A549 (cell line): ENCODE measurements at regions not wholly inside any gene's neighbourhood (a gene's known extent, or its start where the extent isn't known, plus 50 kb on each side); places are given as distances from the start of the nearest gene placed in this dataset.

Experiments
- ATAC-seq, 2 experiments: fragments of 200-7000 bp in 1 of 2; fragments of >200 bp in 1 of 2; cut with Nextera tagmentation in 1 of 2; cut with Tn5 transposase in 1 of 2; 3 replicates each; pipeline versions ENCODE4 v1.8.0 to v1.9.1; 2018 to 2020; ENCODE audit warnings: mild to moderate bottlenecking in 1 of 2, moderate library complexity in 1 of 2
- CTCF ChIA-PET: fragments of 300-600 bp; sonication (Branson Sonifier 250); formaldehyde crosslinking; extraction: SDS; loops from one replicate; lab custom pipeline; 2021; ENCODE audit warnings: antibody characterized with exemption, inconsistent platforms; lab: Yijun Ruan, JAX
- POLR2A ChIA-PET: fragments of 350-600 bp; formaldehyde crosslinking; extraction: SDS; loops from one replicate; lab custom pipeline; 2021; ENCODE audit warnings: antibody characterized with exemption, inconsistent platforms; lab: Yijun Ruan, JAX
- DNase-seq, 2 experiments: peaks; one replicate each; pipeline versions ENCODE4 v3.0.0 to v3.0.0-alpha.2; 2011 to 2016; ENCODE audit warnings: low read depth in 1 of 2, low spot score in 1 of 2
- FAIRE-seq: peaks from 2 replicates; lab custom pipeline; 2011; peaks lifted over from hg19 to GRCh38; lab: Jason Lieb, UNC
- H3K27ac ChIP-seq, 2 experiments: fragments of >200 bp; sonication (Bioruptor Twin); formaldehyde crosslinking; 3 replicates each; pipeline ENCODE4 v1.5.1; 2016 to 2017
- H3K4me1 ChIP-seq: fragments of >200 bp; sonication (Bioruptor Twin); formaldehyde crosslinking; 3 replicates; pipeline ENCODE4 v1.6.1; 2016
- H3K4me2 ChIP-seq: fragments of >200 bp; sonication (Bioruptor Twin); formaldehyde crosslinking; 3 replicates; pipeline ENCODE4 v1.6.1; 2016
- H3K4me3 ChIP-seq: fragments of >200 bp; sonication (Bioruptor Twin); formaldehyde crosslinking; 3 replicates; pipeline ENCODE4 v1.5.1; 2016
- H3K9me3 ChIP-seq: fragments of >200 bp; sonication (Bioruptor Twin); formaldehyde crosslinking; 3 replicates; pipeline ENCODE4 v1.6.1; 2016
- BCL3 ChIP-seq: fragments of >200 bp; sonication (Bioruptor Twin); formaldehyde crosslinking; IDR thresholded peaks from 3 replicates; pipeline ENCODE4 v1.6.1; 2016
- BHLHE40 ChIP-seq: IDR thresholded peaks from 2 replicates; pipeline ENCODE4 v1.6.1; 2012; ENCODE audit warnings: low read depth, low read length, inconsistent platforms
- CEBPB ChIP-seq, 2 experiments: fragments of >200 bp in 1 of 2; sonication (Bioruptor Twin) in 1 of 2; formaldehyde crosslinking in 1 of 2; IDR thresholded peaks; 2 replicates each; pipeline ENCODE4 v1.6.1; 2012 to 2016
- CHD2 ChIP-seq: fragments of 150-350 bp; IDR thresholded peaks from 2 replicates; pipeline ENCODE4 v1.6.1; 2014; ENCODE audit warnings: low read length; ENCODE audit not compliant: partially characterized antibody
- ESRRA ChIP-seq: fragments of 150-350 bp; IDR thresholded peaks from 2 replicates; pipeline ENCODE4 v1.6.1; 2014; ENCODE audit warnings: mild to moderate bottlenecking, low read length, borderline replicate concordance
- FOSB ChIP-seq: fragments of 250-450 bp; sonication (Bioruptor Pico); IDR thresholded peaks from 2 replicates; pipeline ENCODE4 v1.5.0; 2020; ENCODE audit warnings: mild to moderate bottlenecking, moderate library complexity
- FOXS1 ChIP-seq: fragments of 250-450 bp; sonication (Bioruptor Pico); IDR thresholded peaks from 2 replicates; pipeline ENCODE4 v1.5.0; 2020; ENCODE audit warnings: mild to moderate bottlenecking, moderate library complexity
- HES2 ChIP-seq: fragments of >200 bp; sonication (Bioruptor Twin); formaldehyde crosslinking; IDR thresholded peaks from 2 replicates; pipeline ENCODE4 v1.6.1; 2016
- HEYL ChIP-seq: fragments of 250-450 bp; sonication (Bioruptor Pico); IDR thresholded peaks from 2 replicates; pipeline ENCODE4 v1.8.0; 2021; ENCODE audit warnings: mild to moderate bottlenecking, moderate library complexity
- HOXB5 ChIP-seq: fragments of 250-450 bp; sonication (Bioruptor Pico); IDR thresholded peaks from 2 replicates; pipeline ENCODE4 v1.5.0; 2020; ENCODE audit warnings: mild to moderate bottlenecking, moderate library complexity
- JUN ChIP-seq, 2 experiments: fragments of >200 bp; sonication (Bioruptor Twin); formaldehyde crosslinking; IDR thresholded peaks; 2 replicates in 1 of 2; 3 replicates in 1 of 2; pipeline ENCODE4 v1.6.1; 2016 to 2017
- KDM5A ChIP-seq: fragments of 200-600 bp; sonication (generic); IDR thresholded peaks from 2 replicates; pipeline ENCODE4 v1.6.1; 2016; ENCODE audit warnings: antibody characterized with exemption, mild to moderate bottlenecking
- MAFK ChIP-seq: fragments of 450-650 bp; IDR thresholded peaks from 2 replicates; pipeline ENCODE4 v1.6.1; 2014; ENCODE audit not compliant: partially characterized antibody
- MAX ChIP-seq: IDR thresholded peaks from 2 replicates; pipeline ENCODE4 v1.6.1; 2012
- MAZ ChIP-seq: fragments of 150-350 bp; IDR thresholded peaks from 2 replicates; pipeline ENCODE4 v1.6.1; 2014; ENCODE audit warnings: antibody characterized with exemption, low read depth, low read length, borderline replicate concordance
- NFE2L2 ChIP-seq: fragments of 150-350 bp; conservative IDR thresholded peaks from 2 replicates; pipeline ENCODE4 v1.6.1; 2014; ENCODE audit warnings: low read length
- NPAS2 ChIP-seq: fragments of 250-450 bp; sonication (Bioruptor Pico); IDR thresholded peaks from 2 replicates; pipeline ENCODE4 v1.8.0; 2022; ENCODE audit warnings: mild to moderate bottlenecking, moderate library complexity, borderline replicate concordance
- NR3C1 ChIP-seq: fragments of >200 bp; sonication (Bioruptor Twin); formaldehyde crosslinking; IDR thresholded peaks from 3 replicates; pipeline ENCODE4 v1.6.1; 2017
- POLR2AphosphoS2 ChIP-seq: conservative IDR thresholded peaks from 2 replicates; pipeline ENCODE4 v1.6.1; 2012; ENCODE audit warnings: low read length, improper control_type of control experiment, inconsistent platforms
- RCOR1 ChIP-seq: fragments of 150-350 bp; IDR thresholded peaks from 2 replicates; pipeline ENCODE4 v1.6.1; 2014; ENCODE audit warnings: antibody characterized with exemption, low read length, low read depth
- TFCP2L1 ChIP-seq: fragments of 250-450 bp; sonication (Bioruptor Pico); IDR thresholded peaks from 2 replicates; pipeline ENCODE4 v1.5.0; 2021; ENCODE audit warnings: mild to moderate bottlenecking
- ZC3H11A ChIP-seq: fragments of 450-650 bp; IDR thresholded peaks from 2 replicates; pipeline ENCODE4 v1.6.1; 2014; ENCODE audit warnings: antibody characterized with exemption, mild to moderate bottlenecking
- ZNF302 ChIP-seq: fragments of 250-450 bp; sonication (Bioruptor Pico); IDR thresholded peaks from 2 replicates; pipeline ENCODE4 v1.9.0; 2021; ENCODE audit warnings: inconsistent platforms, mild to moderate bottlenecking, moderate library complexity
- ZSCAN20 ChIP-seq: fragments of 250-450 bp; sonication (Bioruptor Pico); IDR thresholded peaks from 2 replicates; pipeline ENCODE4 v1.8.0; 2022; ENCODE audit warnings: mild to moderate bottlenecking, moderate library complexity
- TF ChIP-seq, protein P1 (sequence below): fragments of 250-450 bp; sonication (Bioruptor Pico); IDR thresholded peaks from 2 replicates; pipeline ENCODE4 v1.5.0; 2020; ENCODE audit warnings: low read depth, mild to moderate bottlenecking, moderate library complexity
- TF ChIP-seq, protein P2 (sequence below): fragments of 150-350 bp; IDR thresholded peaks from 2 replicates; pipeline ENCODE4 v1.6.1; 2014; ENCODE audit warnings: low read depth, mild to moderate bottlenecking, low read length

GRCh38 chr6:19669206-19669605, 168.0 kb upstream of the ID4 start:
- DNase-seq: no peak
- TF ChIP-seq NFE2L2: no peak
- no peak for TF ChIP-seq ZSCAN20 (CRISPR knock-in tag)
- TF ChIP-seq ZNF302: no peak
- TF ChIP-seq, protein P1, sequence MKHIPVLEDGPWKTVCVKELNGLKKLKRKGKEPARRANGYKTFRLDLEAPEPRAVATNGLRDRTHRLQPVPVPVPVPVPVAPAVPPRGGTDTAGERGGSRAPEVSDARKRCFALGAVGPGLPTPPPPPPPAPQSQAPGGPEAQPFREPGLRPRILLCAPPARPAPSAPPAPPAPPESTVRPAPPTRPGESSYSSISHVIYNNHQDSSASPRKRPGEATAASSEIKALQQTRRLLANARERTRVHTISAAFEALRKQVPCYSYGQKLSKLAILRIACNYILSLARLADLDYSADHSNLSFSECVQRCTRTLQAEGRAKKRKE: no peak
- no peak for TF ChIP-seq ESRRA
- TF ChIP-seq FOXS1 (CRISPR knock-in tag): no peak
- no peak for TF ChIP-seq POLR2AphosphoS2
- TF ChIP-seq MAFK: no peak
- no peak for TF ChIP-seq ZC3H11A
- TF ChIP-seq MAZ: no peak
- TF ChIP-seq CEBPB (IDR thresholded peaks at IDR 0.05): no peak
- TF ChIP-seq MAX: no peak
- TF ChIP-seq HEYL (CRISPR knock-in tag): no peak
- no peak for TF ChIP-seq NR3C1
- no peak for TF ChIP-seq CHD2
- no peak for TF ChIP-seq BCL3
- TF ChIP-seq, protein P2, sequence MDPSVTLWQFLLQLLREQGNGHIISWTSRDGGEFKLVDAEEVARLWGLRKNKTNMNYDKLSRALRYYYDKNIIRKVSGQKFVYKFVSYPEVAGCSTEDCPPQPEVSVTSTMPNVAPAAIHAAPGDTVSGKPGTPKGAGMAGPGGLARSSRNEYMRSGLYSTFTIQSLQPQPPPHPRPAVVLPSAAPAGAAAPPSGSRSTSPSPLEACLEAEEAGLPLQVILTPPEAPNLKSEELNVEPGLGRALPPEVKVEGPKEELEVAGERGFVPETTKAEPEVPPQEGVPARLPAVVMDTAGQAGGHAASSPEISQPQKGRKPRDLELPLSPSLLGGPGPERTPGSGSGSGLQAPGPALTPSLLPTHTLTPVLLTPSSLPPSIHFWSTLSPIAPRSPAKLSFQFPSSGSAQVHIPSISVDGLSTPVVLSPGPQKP: no peak
- CTCF ChIA-PET: no interaction called here
- peaks cover 14% of the 10 kb centered on the region; the same call in 2 of the 3 replicates for H3K4me1 ChIP-seq
- H3K4me3 ChIP-seq: no peak overlapping the region
- POLR2A ChIA-PET: no interaction called here
- no peak overlapping the region for H3K27ac ChIP-seq
- peak overlapping the region; percentile 28; the same call in 2 of the 3 replicates for H3K4me2 ChIP-seq
- H3K9me3 ChIP-seq: no peaks in the 10 kb centered on the region
- no peak for FAIRE-seq
- no peak for ATAC-seq

- TF ChIP-seq KDM5A (no peak), BHLHE40 (no peak), TFCP2L1 (CRISPR knock-in tag) (no peak), NPAS2 (CRISPR knock-in tag) (no peak), HOXB5 (CRISPR knock-in tag) (no peak), RCOR1 (no peak), JUN (IDR thresholded peaks at IDR 0.05) (no peak), FOSB (no peak), HEYL (CRISPR knock-in tag) (no peak), HES2 (no peak)
- TF ChIP-seq, protein P1: no peak
- CTCF ChIA-PET: no interaction called here
- no peak for DNase-seq
- H3K4me2 ChIP-seq: no peak overlapping the region
- no peak overlapping the region for H3K4me3 ChIP-seq
- POLR2A ChIA-PET: no interaction called here
- H3K9me3 ChIP-seq: no peaks in the 10 kb centered on the region
- FAIRE-seq: no peak
- no peak overlapping the region for H3K27ac ChIP-seq
- no peak for ATAC-seq
- peaks cover 10% of the 10 kb centered on the region; the same call in 1 of the 3 replicates for H3K4me1 ChIP-seq
Observed at GRCh38 chr6:19682859-19683258, 154.3 kb upstream of the ID4 start.
